ENCODE measurements at regions not wholly inside any gene's neighbourhood (a gene's known extent, or its start where the extent isn't known, plus 50 kb on each side); places are given as distances from the start of the nearest gene placed in this dataset.

GRCh38 chr2:217004656-217005055 is 144.8 kb upstream of the TNP1 start:
- CTCF ChIA-PET, result no interaction called here
- DNase-seq (ENCODE audit: low read depth, low spot score) (no peak), ATAC-seq (no peak)
- POLR2A ChIA-PET, result no interaction called here
- intact Hi-C loops (cut with micrococcal nuclease; ENCODE audit: unreplicated experiment) (no loop called here), in situ Hi-C loops (cut with HindIII; ENCODE audit: low pct_unique_long_range_greater_than_20kb, low sequenced_read_pairs) (no loop called here)
- Histone ChIP-seq H3K36me3 (ENCODE audit: control insufficient read depth, insufficient read depth, low read length) (no peaks in the 10 kb centered on the region), H3K9me3 (ENCODE audit: control insufficient read depth, insufficient read depth, low read depth, low read length) (no peaks in the 10 kb centered on the region), H3K27ac (ENCODE audit: low read length) (no peak overlapping the region), H3K27me3 (ENCODE audit: control insufficient read depth, insufficient read depth, low read length) (no peaks in the 10 kb centered on the region; the same call in 1 of the 2 replicates), H3K4me1 (ENCODE audit: control insufficient read depth, insufficient read depth, low read length) (no peaks in the 10 kb centered on the region), H3K4me3 (ENCODE audit: low read depth in 2 of 2, low read length in 2 of 2) (no peak overlapping the region)
- no TSS peak for BruUV-seq (replicated peaks)
- TF ChIP-seq TCF7L2 (IDR thresholded peaks at IDR 0.05; ENCODE audit: low read depth, low read length) (no peak), CTCF (IDR thresholded peaks at IDR 0.05) (no peak), POLR2AphosphoS5 (IDR thresholded peaks at IDR 0.05; ENCODE audit: low read depth, low read length) (no peak), SIN3A (IDR thresholded peaks at IDR 0.05; ENCODE audit: borderline replicate concordance, insufficient read depth, low read depth, low read length) (no peak)
- TF ChIP-seq, protein P1, sequence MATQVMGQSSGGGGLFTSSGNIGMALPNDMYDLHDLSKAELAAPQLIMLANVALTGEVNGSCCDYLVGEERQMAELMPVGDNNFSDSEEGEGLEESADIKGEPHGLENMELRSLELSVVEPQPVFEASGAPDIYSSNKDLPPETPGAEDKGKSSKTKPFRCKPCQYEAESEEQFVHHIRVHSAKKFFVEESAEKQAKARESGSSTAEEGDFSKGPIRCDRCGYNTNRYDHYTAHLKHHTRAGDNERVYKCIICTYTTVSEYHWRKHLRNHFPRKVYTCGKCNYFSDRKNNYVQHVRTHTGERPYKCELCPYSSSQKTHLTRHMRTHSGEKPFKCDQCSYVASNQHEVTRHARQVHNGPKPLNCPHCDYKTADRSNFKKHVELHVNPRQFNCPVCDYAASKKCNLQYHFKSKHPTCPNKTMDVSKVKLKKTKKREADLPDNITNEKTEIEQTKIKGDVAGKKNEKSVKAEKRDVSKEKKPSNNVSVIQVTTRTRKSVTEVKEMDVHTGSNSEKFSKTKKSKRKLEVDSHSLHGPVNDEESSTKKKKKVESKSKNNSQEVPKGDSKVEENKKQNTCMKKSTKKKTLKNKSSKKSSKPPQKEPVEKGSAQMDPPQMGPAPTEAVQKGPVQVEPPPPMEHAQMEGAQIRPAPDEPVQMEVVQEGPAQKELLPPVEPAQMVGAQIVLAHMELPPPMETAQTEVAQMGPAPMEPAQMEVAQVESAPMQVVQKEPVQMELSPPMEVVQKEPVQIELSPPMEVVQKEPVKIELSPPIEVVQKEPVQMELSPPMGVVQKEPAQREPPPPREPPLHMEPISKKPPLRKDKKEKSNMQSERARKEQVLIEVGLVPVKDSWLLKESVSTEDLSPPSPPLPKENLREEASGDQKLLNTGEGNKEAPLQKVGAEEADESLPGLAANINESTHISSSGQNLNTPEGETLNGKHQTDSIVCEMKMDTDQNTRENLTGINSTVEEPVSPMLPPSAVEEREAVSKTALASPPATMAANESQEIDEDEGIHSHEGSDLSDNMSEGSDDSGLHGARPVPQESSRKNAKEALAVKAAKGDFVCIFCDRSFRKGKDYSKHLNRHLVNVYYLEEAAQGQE (IDR thresholded peaks at IDR 0.05; ENCODE audit: insufficient read depth in 1 of 2, low read depth in 2 of 2, low read length in 1 of 2), result no peak

DNA sequence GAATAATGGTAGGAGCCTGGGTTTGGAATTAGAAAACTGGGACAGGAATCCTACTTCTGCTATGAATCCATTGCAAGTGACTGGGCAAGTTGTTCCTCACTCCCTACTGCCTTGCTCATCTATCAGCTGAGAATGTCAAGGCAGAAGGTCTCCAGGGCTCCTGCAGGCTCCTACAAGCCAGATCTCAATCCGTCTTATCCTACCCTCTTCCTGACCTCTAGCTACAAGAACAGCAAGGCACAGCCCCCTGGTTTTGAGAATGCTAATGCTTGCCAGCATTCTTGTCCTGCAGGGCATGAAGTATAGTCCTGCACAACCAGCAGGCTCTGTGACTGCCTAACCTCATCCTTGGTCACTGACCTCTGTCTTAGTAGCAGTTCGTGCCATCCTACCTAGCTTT is 141.9 kb upstream of the TNP1 start:
- in situ Hi-C loops (cut with HindIII; ENCODE audit: low pct_unique_long_range_greater_than_20kb, low sequenced_read_pairs), result no loop called here

More for the DNA sequence above, 141.9 kb upstream of the TNP1 start:
- Histone ChIP-seq H3K9me3 (ENCODE audit: control insufficient read depth, insufficient read depth, low read depth, low read length) (no peaks in the 10 kb centered on the region), H3K36me3 (ENCODE audit: control insufficient read depth, insufficient read depth, low read length) (no peaks in the 10 kb centered on the region), H3K4me1 (ENCODE audit: control insufficient read depth, insufficient read depth, low read length) (no peaks in the 10 kb centered on the region), H3K27me3 (ENCODE audit: control insufficient read depth, insufficient read depth, low read length) (no peaks in the 10 kb centered on the region; the same call in 1 of the 2 replicates), H3K4me3 (ENCODE audit: low read depth in 2 of 2, low read length in 2 of 2) (no peak overlapping the region), H3K27ac (ENCODE audit: low read length) (no peak overlapping the region)
- intact Hi-C loops (cut with micrococcal nuclease; ENCODE audit: unreplicated experiment), result no loop called here
- BruUV-seq (replicated peaks), result no TSS peak
- TF ChIP-seq, protein P1 (IDR thresholded peaks at IDR 0.05; ENCODE audit: insufficient read depth in 1 of 2, low read depth in 2 of 2, low read length in 1 of 2), result no peak
- TF ChIP-seq SIN3A (IDR thresholded peaks at IDR 0.05; ENCODE audit: borderline replicate concordance, insufficient read depth, low read depth, low read length), result no peak
- TF ChIP-seq POLR2AphosphoS5 (IDR thresholded peaks at IDR 0.05; ENCODE audit: low read depth, low read length), result no peak
- TF ChIP-seq CTCF (IDR thresholded peaks at IDR 0.05), result no peak
- TF ChIP-seq TCF7L2 (IDR thresholded peaks at IDR 0.05; ENCODE audit: low read depth, low read length), result no peak
- no peak for DNase-seq (ENCODE audit: low read depth, low spot score)
- ATAC-seq, result no peak
- ChIA-PET POLR2A (no interaction called here), CTCF (no interaction called here)

Data from Panc1 (cell line).